OCI-LY1 (cell line): ENCODE measurements at regions not wholly inside any gene's neighbourhood (a gene's known extent, or its start where the extent isn't known, plus 50 kb on each side); places are given as distances from the start of the nearest gene placed in this dataset.

Experiments used
- H2AFZ ChIP-seq: fragments of 200-600 bp; sonication (generic), shearing (Covaris generic); 2 replicates; pipeline ENCODE4 v1.6.0; 2014; ENCODE audit warnings: antibody characterized with exemption, mild to moderate bottlenecking, low read length
- H3F3A ChIP-seq: fragments of 200-600 bp; sonication (generic), shearing (Covaris generic); 2 replicates; pipeline ENCODE4 v1.6.0; 2014; ENCODE audit warnings: mild to moderate bottlenecking, antibody characterized with exemption, low read length, moderate library complexity; ENCODE audit not compliant: insufficient read depth
- H3K27ac ChIP-seq: fragments of 200-600 bp; sonication (generic); 2 replicates; pipeline ENCODE4 v1.5.1; 2014; ENCODE audit warnings: low read length, mixed run types, mild to moderate bottlenecking, low read depth; ENCODE audit not compliant: poor library complexity, severe bottlenecking
- H3K27me3 ChIP-seq: fragments of 200-600 bp; sonication (generic); 2 replicates; pipeline ENCODE4 v1.6.0; 2014; ENCODE audit warnings: antibody characterized with exemption, mild to moderate bottlenecking, low read length, moderate library complexity; ENCODE audit not compliant: insufficient read depth
- H3K36me3 ChIP-seq: fragments of 200-600 bp; sonication (generic); 2 replicates; pipeline ENCODE4 v1.6.1; 2014; ENCODE audit warnings: mild to moderate bottlenecking, antibody characterized with exemption, low read length, moderate library complexity, mixed read lengths; ENCODE audit not compliant: insufficient read depth
- H3K4me1 ChIP-seq: fragments of 200-600 bp; sonication (generic); 2 replicates; pipeline ENCODE4 v1.5.1; 2014; ENCODE audit warnings: mild to moderate bottlenecking, low read length, moderate library complexity; ENCODE audit not compliant: insufficient read depth, severe bottlenecking
- H3K4me2 ChIP-seq: fragments of 200-600 bp; sonication (generic), shearing (Covaris generic); 2 replicates; pipeline ENCODE4 v1.6.1; 2014; ENCODE audit warnings: low read length
- H3K4me3 ChIP-seq: fragments of 200-600 bp; sonication (generic); 2 replicates; pipeline ENCODE4 v1.5.1; 2014; ENCODE audit warnings: low read length, low read depth, mild to moderate bottlenecking, mixed read lengths; ENCODE audit not compliant: poor library complexity, severe bottlenecking
- H3K79me2 ChIP-seq: fragments of 200-600 bp; shearing (Covaris generic); 2 replicates; pipeline ENCODE4 v1.6.1; 2016; ENCODE audit warnings: mixed run types, low read length, mixed read lengths; ENCODE audit not compliant: insufficient read depth
- H3K9ac ChIP-seq: fragments of 200-600 bp; sonication (generic), shearing (Covaris generic); 2 replicates; pipeline ENCODE4 v1.6.1; 2014; ENCODE audit warnings: mild to moderate bottlenecking, low read length, mixed read lengths
- H3K9me2 ChIP-seq: fragments of 200-600 bp; sonication (generic), shearing (Covaris generic); 2 replicates; pipeline ENCODE4 v1.6.1; 2014; ENCODE audit warnings: low read depth, mild to moderate bottlenecking, low read length, mixed read lengths
- H3K9me3 ChIP-seq: fragments of 200-600 bp; shearing (Covaris generic); 2 replicates; pipeline ENCODE4 v1.6.1; 2014; ENCODE audit warnings: low read length, mixed read lengths
- H4K20me1 ChIP-seq: fragments of 200-600 bp; sonication (generic), shearing (Covaris generic); 2 replicates; pipeline ENCODE4 v1.6.0; 2016; ENCODE audit warnings: mild to moderate bottlenecking, low read length; ENCODE audit not compliant: insufficient read depth
- EZH2 ChIP-seq: fragments of 200-600 bp; sonication (generic), shearing (Covaris generic); IDR thresholded peaks from 2 replicates; pipeline ENCODE4 v1.8.0; 2017; ENCODE audit warnings: borderline replicate concordance, mixed run types, mild to moderate bottlenecking, antibody characterized with exemption, low read length, moderate library complexity, mixed read lengths
- TF ChIP-seq, protein P1 (sequence below): fragments of 200-600 bp; sonication (generic), shearing (Covaris generic); IDR thresholded peaks from 2 replicates; pipeline ENCODE4 v1.5.1; 2017; ENCODE audit warnings: mild to moderate bottlenecking, antibody characterized with exemption, low read length, moderate library complexity, mixed read lengths

DNA sequence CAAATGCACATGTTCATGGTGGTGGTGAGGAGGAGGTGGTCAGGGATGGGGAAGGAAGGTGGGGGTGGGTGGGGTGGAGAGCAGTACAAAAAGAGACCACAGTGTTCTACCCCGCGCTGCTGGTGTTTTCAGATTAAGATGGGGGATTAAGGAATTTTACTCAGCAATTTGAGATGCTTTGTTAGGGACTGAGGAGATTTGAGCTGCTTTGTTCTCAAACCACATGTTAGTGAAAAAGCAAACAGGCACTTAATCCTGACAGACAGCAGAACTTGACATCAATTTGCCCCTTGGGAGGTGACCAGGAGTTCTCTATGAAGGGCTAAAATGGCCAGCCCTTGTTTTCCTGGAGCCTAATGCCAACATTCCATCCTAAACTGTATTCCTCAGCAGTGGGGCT lies 244.5 kb downstream of the MEIS1 start:
- no peaks in the 10 kb centered on the region for H3K27me3 ChIP-seq
- H3F3A ChIP-seq, result no peaks in the 10 kb centered on the region
- H3K79me2 ChIP-seq, result no peaks in the 10 kb centered on the region
- TF ChIP-seq EZH2, result no peak
- TF ChIP-seq, protein P1, sequence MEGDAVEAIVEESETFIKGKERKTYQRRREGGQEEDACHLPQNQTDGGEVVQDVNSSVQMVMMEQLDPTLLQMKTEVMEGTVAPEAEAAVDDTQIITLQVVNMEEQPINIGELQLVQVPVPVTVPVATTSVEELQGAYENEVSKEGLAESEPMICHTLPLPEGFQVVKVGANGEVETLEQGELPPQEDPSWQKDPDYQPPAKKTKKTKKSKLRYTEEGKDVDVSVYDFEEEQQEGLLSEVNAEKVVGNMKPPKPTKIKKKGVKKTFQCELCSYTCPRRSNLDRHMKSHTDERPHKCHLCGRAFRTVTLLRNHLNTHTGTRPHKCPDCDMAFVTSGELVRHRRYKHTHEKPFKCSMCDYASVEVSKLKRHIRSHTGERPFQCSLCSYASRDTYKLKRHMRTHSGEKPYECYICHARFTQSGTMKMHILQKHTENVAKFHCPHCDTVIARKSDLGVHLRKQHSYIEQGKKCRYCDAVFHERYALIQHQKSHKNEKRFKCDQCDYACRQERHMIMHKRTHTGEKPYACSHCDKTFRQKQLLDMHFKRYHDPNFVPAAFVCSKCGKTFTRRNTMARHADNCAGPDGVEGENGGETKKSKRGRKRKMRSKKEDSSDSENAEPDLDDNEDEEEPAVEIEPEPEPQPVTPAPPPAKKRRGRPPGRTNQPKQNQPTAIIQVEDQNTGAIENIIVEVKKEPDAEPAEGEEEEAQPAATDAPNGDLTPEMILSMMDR, result no peak
- H2AFZ ChIP-seq, result no peak overlapping the region
- no peaks in the 10 kb centered on the region for H3K9me3 ChIP-seq
- no peak overlapping the region for H3K4me3 ChIP-seq
- no peaks in the 10 kb centered on the region for H3K9me2 ChIP-seq
- no peaks in the 10 kb centered on the region for H3K36me3 ChIP-seq
- H3K27ac ChIP-seq, result no peak overlapping the region
- no peak overlapping the region for H3K9ac ChIP-seq
- H3K4me2 ChIP-seq, result no peak overlapping the region
- H3K4me1 ChIP-seq, result no peaks in the 10 kb centered on the region
- no peaks in the 10 kb centered on the region for H4K20me1 ChIP-seq

DNA sequence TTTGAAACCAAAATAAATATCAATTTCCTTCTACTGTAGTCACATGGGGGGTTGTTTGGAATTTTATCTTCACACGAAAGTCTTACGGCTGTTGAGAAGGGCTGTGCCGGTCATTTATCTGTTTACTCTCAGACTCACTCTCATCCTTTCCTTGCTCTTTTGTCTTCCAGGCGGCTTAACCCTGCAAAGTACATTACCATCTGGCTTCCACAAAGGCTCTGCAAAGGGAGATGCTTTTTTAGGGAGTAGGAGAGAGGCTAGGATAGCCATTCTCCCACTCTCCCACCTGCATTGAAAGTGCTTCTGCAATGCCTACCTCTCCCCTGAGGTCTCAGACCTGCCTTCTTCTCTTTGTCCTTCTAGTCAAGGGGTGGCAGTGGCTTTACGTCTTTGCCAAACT lies 247.6 kb downstream of the MEIS1 start:
- Histone ChIP-seq H3K9me2 (no peaks in the 10 kb centered on the region), H2AFZ (no peak overlapping the region), H3F3A (no peaks in the 10 kb centered on the region), H3K4me1 (no peaks in the 10 kb centered on the region), H3K4me2 (no peak overlapping the region), H3K79me2 (no peaks in the 10 kb centered on the region), H3K27ac (no peak overlapping the region), H3K36me3 (no peaks in the 10 kb centered on the region), H3K9ac (no peak overlapping the region), H3K9me3 (no peaks in the 10 kb centered on the region), H4K20me1 (no peaks in the 10 kb centered on the region), H3K27me3 (no peaks in the 10 kb centered on the region), H3K4me3 (no peak overlapping the region)
- TF ChIP-seq, protein P1, result no peak
- TF ChIP-seq EZH2, result no peak

DNA sequence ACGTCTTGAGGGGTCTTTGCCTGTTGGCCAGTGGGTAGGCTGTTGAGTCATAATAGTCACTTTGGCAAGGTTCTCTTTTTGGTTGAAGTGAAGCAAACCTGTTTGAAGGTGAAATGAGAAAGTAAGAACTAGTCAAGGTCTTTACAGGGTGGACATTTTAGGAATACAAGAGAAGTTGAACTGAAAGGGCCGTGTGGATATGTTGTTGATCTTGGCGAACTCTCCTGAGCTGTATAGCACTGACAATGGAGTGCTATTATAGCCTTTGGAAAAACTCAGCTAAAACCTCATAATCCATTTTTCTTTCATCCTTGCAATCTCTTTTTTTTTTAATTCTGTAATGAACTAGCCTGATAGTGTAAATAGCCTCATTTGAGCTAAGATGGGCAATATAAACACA lies 248.1 kb downstream of the MEIS1 start:
- H3K79me2 ChIP-seq, result no peaks in the 10 kb centered on the region
- H2AFZ ChIP-seq, result no peak overlapping the region
- no peak for TF ChIP-seq EZH2
- TF ChIP-seq, protein P1, result no peak
- H3K9me2 ChIP-seq, result no peaks in the 10 kb centered on the region
- no peaks in the 10 kb centered on the region for H4K20me1 ChIP-seq
- H3K9me3 ChIP-seq, result no peaks in the 10 kb centered on the region
- no peaks in the 10 kb centered on the region for H3F3A ChIP-seq
- no peaks in the 10 kb centered on the region for H3K27me3 ChIP-seq
- H3K36me3 ChIP-seq, result no peaks in the 10 kb centered on the region
- H3K9ac ChIP-seq, result no peak overlapping the region
- no peaks in the 10 kb centered on the region for H3K4me1 ChIP-seq
- H3K4me2 ChIP-seq, result no peak overlapping the region
- H3K4me3 ChIP-seq, result no peak overlapping the region
- H3K27ac ChIP-seq, result no peak overlapping the region
